Upper lobe of right lung (tissue), 1 donor: ENCODE measurements at regions not wholly inside any gene's neighbourhood (a gene's known extent, or its start where the extent isn't known, plus 50 kb on each side); places are given as distances from the start of the nearest gene placed in this dataset.

Experiments used
- ATAC-seq: fragments of 200-7000 bp; cut with Tn5 transposase; one replicate; pipeline ENCODE4 v1.9.1; 2020; ENCODE audit warnings: mild to moderate bottlenecking, moderate library complexity
- DNase-seq: peaks from one replicate; pipeline ENCODE4 v3.0.0-alpha.2; 2020
- H3K27ac ChIP-seq: fragments of 200-600 bp; one replicate; pipeline ENCODE4 v1.8.0; 2022
- H3K27me3 ChIP-seq: fragments of 200-600 bp; one replicate; pipeline ENCODE4 v1.8.0; 2022; ENCODE audit warnings: mild to moderate bottlenecking
- H3K36me3 ChIP-seq: fragments of 200-600 bp; one replicate; pipeline ENCODE4 v1.8.0; 2022
- H3K4me1 ChIP-seq: fragments of 200-600 bp; one replicate; pipeline ENCODE4 v1.8.0; 2022
- H3K4me3 ChIP-seq: fragments of 200-600 bp; one replicate; pipeline ENCODE4 v1.8.0; 2022; ENCODE audit warnings: mild to moderate bottlenecking
- H3K9me3 ChIP-seq: fragments of 200-600 bp; one replicate; pipeline ENCODE4 v1.8.0; 2022
- intact Hi-C: fragments of 100-400 bp; cut with DNase I; formaldehyde crosslinking; loops from one replicate; pipeline ENCODE4 v1.11.0; 2022
- TF ChIP-seq, protein P1 (sequence below): fragments of 200-600 bp; IDR thresholded peaks from one replicate; pipeline ENCODE4 v1.8.0; 2022; ENCODE audit warnings: antibody characterized with exemption
- donor health status: DM: no; HTN: yes; CAD: no; lungs with severe emphysema.

GRCh38 chr7:69364813-69365643 is 233.2 kb upstream of the AUTS2 start:
- no peaks in the 10 kb centered on the region for H3K36me3 ChIP-seq
- no peaks in the 10 kb centered on the region for H3K4me1 ChIP-seq
- H3K9me3 ChIP-seq, result no peaks in the 10 kb centered on the region
- ATAC-seq (no peak), DNase-seq (no peak)
- TF ChIP-seq, protein P1, sequence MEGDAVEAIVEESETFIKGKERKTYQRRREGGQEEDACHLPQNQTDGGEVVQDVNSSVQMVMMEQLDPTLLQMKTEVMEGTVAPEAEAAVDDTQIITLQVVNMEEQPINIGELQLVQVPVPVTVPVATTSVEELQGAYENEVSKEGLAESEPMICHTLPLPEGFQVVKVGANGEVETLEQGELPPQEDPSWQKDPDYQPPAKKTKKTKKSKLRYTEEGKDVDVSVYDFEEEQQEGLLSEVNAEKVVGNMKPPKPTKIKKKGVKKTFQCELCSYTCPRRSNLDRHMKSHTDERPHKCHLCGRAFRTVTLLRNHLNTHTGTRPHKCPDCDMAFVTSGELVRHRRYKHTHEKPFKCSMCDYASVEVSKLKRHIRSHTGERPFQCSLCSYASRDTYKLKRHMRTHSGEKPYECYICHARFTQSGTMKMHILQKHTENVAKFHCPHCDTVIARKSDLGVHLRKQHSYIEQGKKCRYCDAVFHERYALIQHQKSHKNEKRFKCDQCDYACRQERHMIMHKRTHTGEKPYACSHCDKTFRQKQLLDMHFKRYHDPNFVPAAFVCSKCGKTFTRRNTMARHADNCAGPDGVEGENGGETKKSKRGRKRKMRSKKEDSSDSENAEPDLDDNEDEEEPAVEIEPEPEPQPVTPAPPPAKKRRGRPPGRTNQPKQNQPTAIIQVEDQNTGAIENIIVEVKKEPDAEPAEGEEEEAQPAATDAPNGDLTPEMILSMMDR, result no peak
- no peak overlapping the region for H3K4me3 ChIP-seq
- intact Hi-C loops, result no loop called here
- H3K27me3 ChIP-seq, result no peaks in the 10 kb centered on the region
- no peak overlapping the region for H3K27ac ChIP-seq

DNA sequence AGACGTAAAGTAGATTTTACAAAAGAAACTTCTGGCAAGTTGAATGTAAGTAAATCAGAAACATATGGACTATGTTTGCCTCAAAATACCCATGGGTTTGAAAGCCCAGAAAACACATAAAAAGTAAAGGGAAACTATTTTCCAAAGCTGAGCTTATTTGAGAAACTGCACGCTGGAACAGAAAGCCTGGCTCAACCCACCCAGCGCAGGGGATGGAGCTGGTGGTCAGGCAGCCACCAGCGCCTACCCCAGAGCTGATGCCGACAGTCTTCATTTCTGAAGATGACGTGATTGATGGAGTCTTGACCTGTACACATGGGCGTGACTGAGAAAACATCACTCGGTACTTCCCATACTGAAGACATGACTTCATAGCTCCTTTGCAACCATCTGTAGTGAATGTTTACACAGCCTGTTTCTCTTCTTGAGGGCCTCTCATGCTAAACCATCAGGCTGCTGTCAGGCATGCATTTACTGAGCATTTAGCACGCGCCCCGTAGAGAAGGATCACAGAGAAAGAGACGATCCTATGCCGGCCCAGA is 232.6 kb upstream of the AUTS2 start:
- TF ChIP-seq, protein P1, result no peak
- DNase-seq (no peak), ATAC-seq (peak; percentile 54)
- Histone ChIP-seq H3K27me3 (no peaks in the 10 kb centered on the region), H3K36me3 (no peaks in the 10 kb centered on the region), H3K4me3 (no peak overlapping the region), H3K27ac (no peak overlapping the region), H3K9me3 (no peaks in the 10 kb centered on the region), H3K4me1 (no peaks in the 10 kb centered on the region)
- intact Hi-C loops, result no loop called here

DNA sequence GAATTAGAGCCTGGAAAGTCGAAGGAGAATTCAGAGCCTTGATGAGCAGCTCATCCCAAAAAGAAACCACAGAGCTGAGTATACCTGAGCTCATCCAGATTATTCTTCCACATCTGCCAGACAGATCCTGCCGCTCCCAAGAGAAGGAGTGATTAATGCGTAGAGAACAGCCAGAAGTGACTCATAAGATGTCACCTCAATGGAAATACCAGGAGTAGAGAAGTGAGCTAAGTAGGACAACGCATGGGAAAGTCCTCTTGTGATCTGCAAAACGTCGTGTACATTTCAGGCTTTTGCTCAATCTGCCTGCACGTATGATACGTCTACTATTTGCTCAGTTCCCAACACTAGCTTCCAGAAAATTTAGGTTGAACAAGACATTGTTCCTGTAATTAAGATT is 230.5 kb upstream of the AUTS2 start:
- Histone ChIP-seq H3K4me1 (no peaks in the 10 kb centered on the region), H3K9me3 (no peaks in the 10 kb centered on the region), H3K27ac (no peak overlapping the region), H3K27me3 (no peaks in the 10 kb centered on the region), H3K4me3 (no peak overlapping the region), H3K36me3 (no peaks in the 10 kb centered on the region)
- intact Hi-C loops, result no loop called here
- ATAC-seq (no peak), DNase-seq (no peak)
- TF ChIP-seq, protein P1, result no peak

GRCh38 chr7:69373171-69374043 is 224.9 kb upstream of the AUTS2 start:
- no peaks in the 10 kb centered on the region for H3K27me3 ChIP-seq
- no peak for DNase-seq
- H3K9me3 ChIP-seq, result no peaks in the 10 kb centered on the region
- peaks cover 6% of the 10 kb centered on the region for H3K4me1 ChIP-seq
- no peaks in the 10 kb centered on the region for H3K36me3 ChIP-seq
- ATAC-seq, result no peak
- TF ChIP-seq, protein P1, result no peak
- intact Hi-C loops, result no loop called here
- H3K27ac ChIP-seq, result no peak overlapping the region
- H3K4me3 ChIP-seq, result no peak overlapping the region

- TF ChIP-seq, protein P1, result no peak
- H3K27ac ChIP-seq, result no peak overlapping the region
- DNase-seq, result no peak
- peaks cover 6% of the 10 kb centered on the region for H3K4me1 ChIP-seq
- no peaks in the 10 kb centered on the region for H3K9me3 ChIP-seq
- no peaks in the 10 kb centered on the region for H3K27me3 ChIP-seq
- intact Hi-C loops, result no loop called here
- H3K4me3 ChIP-seq, result no peak overlapping the region
- no peak for ATAC-seq
- H3K36me3 ChIP-seq, result no peaks in the 10 kb centered on the region
Observed at GRCh38 chr7:69374044-69374425, 224.2 kb upstream of the AUTS2 start.
